ENCODE measurements at regions not wholly inside any gene's neighbourhood (a gene's known extent, or its start where the extent isn't known, plus 50 kb on each side); places are given as distances from the start of the nearest gene placed in this dataset.

GRCh38 chr20:24389686-24390085, 79.7 kb upstream of the SYNDIG1 start:
- no peak overlapping the region for H3K4me3 ChIP-seq (ENCODE audit: low read depth, low read length)
- TF ChIP-seq CTCF (conservative IDR thresholded peaks at IDR 0.05; ENCODE audit: low read depth, low read length): no peak
- DNase-seq (ENCODE audit: low read depth): no peak

- no peak for TF ChIP-seq CTCF (conservative IDR thresholded peaks at IDR 0.05; ENCODE audit: low read depth, low read length)
Measured at GRCh38 chr20:24388828-24389380, 80.5 kb upstream of the SYNDIG1 start.

GRCh38 chr20:24385547-24385946, 83.9 kb upstream of the SYNDIG1 start:
- DNase-seq (ENCODE audit: low read depth): no peak
- H3K4me3 ChIP-seq (ENCODE audit: low read depth, low read length): no peak overlapping the region
- no peak for TF ChIP-seq CTCF (conservative IDR thresholded peaks at IDR 0.05; ENCODE audit: low read depth, low read length)

More at GRCh38 chr20:24388828-24389380, 80.5 kb upstream of the SYNDIG1 start:
- DNase-seq (ENCODE audit: low read depth): no peak
- H3K4me3 ChIP-seq (ENCODE audit: low read depth, low read length): no peak overlapping the region

- no peak for TF ChIP-seq CTCF (conservative IDR thresholded peaks at IDR 0.05; ENCODE audit: low read depth, low read length)
- no peak overlapping the region for H3K4me3 ChIP-seq (ENCODE audit: low read depth, low read length)
- no peak for DNase-seq (ENCODE audit: low read depth)
Measured at GRCh38 chr20:24384865-24385264, 84.6 kb upstream of the SYNDIG1 start.

- H3K4me3 ChIP-seq (ENCODE audit: low read depth, low read length): no peak overlapping the region
- no peak for TF ChIP-seq CTCF (conservative IDR thresholded peaks at IDR 0.05; ENCODE audit: low read depth, low read length)
- DNase-seq (ENCODE audit: low read depth): no peak
Measured at GRCh38 chr20:24382743-24383142, 86.7 kb upstream of the SYNDIG1 start.

- H3K4me3 ChIP-seq (ENCODE audit: low read depth, low read length): no peak overlapping the region
- TF ChIP-seq CTCF (conservative IDR thresholded peaks at IDR 0.05; ENCODE audit: low read depth, low read length): no peak
- DNase-seq (ENCODE audit: low read depth): no peak
Measured at GRCh38 chr20:24382331-24382730, 87.1 kb upstream of the SYNDIG1 start.

- no peak overlapping the region for H3K4me3 ChIP-seq (ENCODE audit: low read depth, low read length)
- TF ChIP-seq CTCF (conservative IDR thresholded peaks at IDR 0.05; ENCODE audit: low read depth, low read length): no peak
- DNase-seq (ENCODE audit: low read depth): no peak
Measured at GRCh38 chr20:24381886-24382285, 87.5 kb upstream of the SYNDIG1 start.

Data from epithelial cell of proximal tubule (primary cell).